Esophagus muscularis mucosa (tissue), 4 donors: ENCODE measurements at regions not wholly inside any gene's neighbourhood (a gene's known extent, or its start where the extent isn't known, plus 50 kb on each side); places are given as distances from the start of the nearest gene placed in this dataset.
A peak's percentile ranks its signal among the peaks of the same experiment; 100 is the strongest.

ENCODE experiments used
- DNase-seq: peaks from one replicate; pipeline ENCODE4 v3.0.0-alpha.2; 2017; ENCODE audit errors: extremely low spot score
- H3K27ac ChIP-seq, 4 donors: fragments of 200-600 bp; sonication (generic); replicated peaks in 1 of 4; 1 replicate in 3 of 4; 2 replicates in 1 of 4; pipeline ENCODE4 v1.5.1; 2016 to 2019; ENCODE audit warnings: mild to moderate bottlenecking in 1 of 4
- H3K27me3 ChIP-seq, 4 donors: fragments of 200-600 bp; sonication (generic); one replicate each; pipeline versions ENCODE4 v1.5.1 to v1.6.0; 2016 to 2019
- H3K36me3 ChIP-seq, 4 donors: fragments of 200-600 bp; sonication (generic); one replicate each; pipeline ENCODE4 v1.5.1; 2016 to 2019
- H3K4me1 ChIP-seq, 4 donors: fragments of 200-600 bp; sonication (generic); one replicate each; pipeline ENCODE4 v1.5.1; 2016 to 2019
- H3K4me3 ChIP-seq, 4 donors: fragments of 200-600 bp; sonication (generic); 1 replicate in 2 of 4; 2 replicates in 2 of 4; pipeline ENCODE4 v1.5.1; 2016 to 2019; ENCODE audit warnings: mild to moderate bottlenecking in 4 of 4, moderate library complexity in 1 of 4
- H3K9me3 ChIP-seq, 4 donors: fragments of 200-600 bp; sonication (generic); 1 replicate in 3 of 4; 2 replicates in 1 of 4; pipeline ENCODE4 v1.5.1; 2016 to 2019
- CTCF ChIP-seq, 3 experiments: fragments of 200-600 bp in 2 of 3; fragments of 450-650 bp in 1 of 3; sonication (generic) in 2 of 3; IDR thresholded peaks; one replicate each; pipeline ENCODE4 v1.5.1; 2017 to 2019; ENCODE audit warnings: antibody characterized with exemption in 3 of 3, mild to moderate bottlenecking in 2 of 3, moderate library complexity in 1 of 3
- EP300 ChIP-seq: sonication (generic); formaldehyde crosslinking; IDR thresholded peaks from one replicate; pipeline ENCODE4 v1.6.1; 2017; ENCODE audit warnings: antibody characterized with exemption
- POLR2A ChIP-seq: fragments of 450-650 bp; IDR thresholded peaks from one replicate; pipeline ENCODE4 v1.6.1; 2017; ENCODE audit warnings: antibody characterized with exemption, moderate library complexity, mild to moderate bottlenecking, low read depth
- POLR2AphosphoS5 ChIP-seq, 2 donors: sonication (generic); formaldehyde crosslinking; IDR thresholded peaks; one replicate each; pipeline ENCODE4 v1.6.1; 2017; ENCODE audit warnings: antibody characterized with exemption in 2 of 2
- WGBS: methylation state at CpG from one replicate; pipeline ENCODE4 v1.1.5; 2018; 5-methylcytosine and 5-hydroxymethylcytosine counted together
- intact Hi-C: fragments of 100-400 bp; cut with DNase I; formaldehyde crosslinking; loops from one replicate; pipeline ENCODE4 v1.15.1; 2023

GRCh38 chr2:64354857-64355680 is 98.9 kb upstream of the LGALSL start:
- intact Hi-C loops: no loop called here

GRCh38 chr2:64356906-64357305 is 97.1 kb upstream of the LGALSL start:
- Histone ChIP-seq H3K27me3 (no peaks in the 10 kb centered on the region), H3K4me3 (no peak overlapping the region), H3K27ac (no peak overlapping the region), H3K4me1 (peaks cover 5 to 12% (median 12%) of the 10 kb centered on the region in 4 donors), H3K9me3 (no peaks in the 10 kb centered on the region), H3K36me3 (no peaks in the 10 kb centered on the region)
- WGBS: 86% methylated on average over 2 of the region's 2 CpGs
- TF ChIP-seq POLR2A (no peak), EP300 (no peak), POLR2AphosphoS5 (IDR thresholded peaks at IDR 0.05) (no peak)
- no peak for DNase-seq
- intact Hi-C loops: no loop called here

More at GRCh38 chr2:64354857-64355680, 98.9 kb upstream of the LGALSL start:
- DNase-seq: no peak
- Histone ChIP-seq H3K9me3 (no peaks in the 10 kb centered on the region), H3K27ac (no peak overlapping the region), H3K36me3 (no peaks in the 10 kb centered on the region), H3K4me3 (no peak overlapping the region), H3K27me3 (no peaks in the 10 kb centered on the region), H3K4me1 (peaks cover 5 to 7% (median 7%) of the 10 kb centered on the region in 4 donors)
- no peak for TF ChIP-seq EP300
- TF ChIP-seq CTCF (IDR thresholded peaks at IDR 0.05): no peak
- TF ChIP-seq POLR2A: no peak
- TF ChIP-seq POLR2AphosphoS5 (IDR thresholded peaks at IDR 0.05): no peak
- 81% methylated on average over 10 of the region's 11 CpGs for WGBS

GRCh38 chr2:64359171-64359891 is 94.6 kb upstream of the LGALSL start:
- Histone ChIP-seq H3K4me1 (peaks cover 5 to 12% (median 12%) of the 10 kb centered on the region in 4 donors), H3K27ac (peak overlapping the region in 2 of 4 donors; percentile 23 to 49), H3K36me3 (no peaks in the 10 kb centered on the region), H3K4me3 (no peak overlapping the region), H3K27me3 (no peaks in the 10 kb centered on the region), H3K9me3 (no peaks in the 10 kb centered on the region)
- no peak for DNase-seq
- TF ChIP-seq POLR2AphosphoS5 (IDR thresholded peaks at IDR 0.05): no peak
- TF ChIP-seq POLR2A: no peak
- no peak for TF ChIP-seq CTCF (IDR thresholded peaks at IDR 0.05)
- no peak for TF ChIP-seq EP300
- WGBS: 62% methylated on average over 4 of the region's 4 CpGs
- intact Hi-C loops: no loop called here

GRCh38 chr2:64359892-64360657 is 93.9 kb upstream of the LGALSL start:
- Histone ChIP-seq H3K4me3 (no peak overlapping the region), H3K9me3 (no peaks in the 10 kb centered on the region), H3K36me3 (no peaks in the 10 kb centered on the region), H3K27ac (peak overlapping the region in 2 of 4 donors; percentile 23 to 49), H3K4me1 (peaks cover 5 to 12% (median 12%) of the 10 kb centered on the region in 4 donors), H3K27me3 (no peaks in the 10 kb centered on the region)
- intact Hi-C loops: no loop called here
- peak; percentile 93 for DNase-seq
- TF ChIP-seq POLR2AphosphoS5 (IDR thresholded peaks at IDR 0.05) (peak in 1 of 2 donors; percentile 68), POLR2A (no peak), EP300 (no peak), CTCF (IDR thresholded peaks at IDR 0.05) (peak in 1 of 3 experiments; percentile 5)
- 55% methylated on average over 8 of the region's 11 CpGs for WGBS
